Keratinocyte (primary cell): ENCODE measurements at regions not wholly inside any gene's neighbourhood (a gene's known extent, or its start where the extent isn't known, plus 50 kb on each side); places are given as distances from the start of the nearest gene placed in this dataset.

Experiments
- DNase-seq: peaks from one replicate; pipeline ENCODE4 v3.0.0-alpha.2; 2011; ENCODE audit warnings: low read depth, missing footprints, low spot score
- FAIRE-seq: peaks from 2 replicates; lab custom pipeline; 2011; peaks lifted over from hg19 to GRCh38; lab: Jason Lieb, UNC
- H2AFZ ChIP-seq: 2 replicates; pipeline ENCODE4 v1.6.0; 2012; ENCODE audit warnings: low read length, control low read depth, inconsistent platforms; ENCODE audit not compliant: control insufficient read depth
- H3K27ac ChIP-seq: 2 replicates; pipeline ENCODE4 v1.5.1; 2011; ENCODE audit warnings: low read length; ENCODE audit not compliant: control insufficient read depth, insufficient read depth
- H3K27me3 ChIP-seq: 3 replicates; pipeline ENCODE4 v1.6.0; 2011; ENCODE audit warnings: low read length; ENCODE audit not compliant: control insufficient read depth, insufficient read depth; ENCODE audit errors: extremely low read depth
- H3K36me3 ChIP-seq, 2 experiments: 2 replicates in 1 of 2; 3 replicates in 1 of 2; pipeline ENCODE4 v1.5.1; 2011; ENCODE audit warnings: low read length in 2 of 2, mild to moderate bottlenecking in 1 of 2; ENCODE audit not compliant: control insufficient read depth in 2 of 2, insufficient read depth in 2 of 2; ENCODE audit errors: extremely low read depth in 1 of 2
- H3K4me1 ChIP-seq: 3 replicates; pipeline ENCODE4 v1.5.1; 2011; ENCODE audit warnings: low read length; ENCODE audit not compliant: control insufficient read depth, insufficient read depth; ENCODE audit errors: extremely low read depth
- H3K4me2 ChIP-seq: 3 replicates; pipeline ENCODE4 v1.6.0; 2011; ENCODE audit warnings: low read depth, low read length; ENCODE audit not compliant: control insufficient read depth, insufficient read depth; ENCODE audit errors: extremely low read depth
- H3K4me3 ChIP-seq, 3 experiments: fragments of 200-600 bp in 1 of 3; sonication (generic) in 1 of 3; 2 replicates in 2 of 3; 3 replicates in 1 of 3; pipeline ENCODE4 v1.5.1; 2011 to 2016; ENCODE audit warnings: low read length in 3 of 3, mild to moderate bottlenecking in 3 of 3, control low read depth in 2 of 3, inconsistent platforms in 1 of 3, low read depth in 1 of 3, mixed read lengths in 1 of 3, mixed run types in 1 of 3, moderate library complexity in 1 of 3; ENCODE audit not compliant: control insufficient read depth in 2 of 3, insufficient read depth in 2 of 3; ENCODE audit errors: extremely low read depth in 1 of 3
- H3K79me2 ChIP-seq: 2 replicates; pipeline ENCODE4 v1.6.0; 2012; ENCODE audit warnings: low read length; ENCODE audit not compliant: control insufficient read depth, insufficient read depth
- H3K9ac ChIP-seq: 3 replicates; pipeline ENCODE4 v1.6.0; 2011; ENCODE audit warnings: low read length; ENCODE audit not compliant: control insufficient read depth, insufficient read depth; ENCODE audit errors: extremely low read depth
- H3K9me1 ChIP-seq: 3 replicates; pipeline ENCODE4 v1.6.0; 2011; ENCODE audit warnings: low read length; ENCODE audit not compliant: control insufficient read depth, insufficient read depth; ENCODE audit errors: extremely low read depth
- H3K9me3 ChIP-seq: 2 replicates; pipeline ENCODE4 v1.5.1; 2012; ENCODE audit warnings: low read depth, low read length; ENCODE audit not compliant: control insufficient read depth
- H4K20me1 ChIP-seq: 3 replicates; pipeline ENCODE4 v1.6.0; 2011; ENCODE audit warnings: low read length; ENCODE audit not compliant: control insufficient read depth, insufficient read depth; ENCODE audit errors: extremely low read depth
- CTCF ChIP-seq, 3 experiments: IDR thresholded peaks in 1 of 3; conservative IDR thresholded peaks in 1 of 3; optimal IDR thresholded peaks in 1 of 3; 2 replicates in 2 of 3; 3 replicates in 1 of 3; pipeline versions ENCODE3 to v1.5.1; 2011; ENCODE audit warnings: low read length in 3 of 3, mild to moderate bottlenecking in 3 of 3, moderate library complexity in 2 of 3, control low read depth in 1 of 3, inconsistent platforms in 1 of 3; ENCODE audit not compliant: insufficient read depth in 2 of 3; ENCODE audit errors: extremely low read depth in 1 of 3
- EZH2 ChIP-seq: IDR thresholded peaks from one replicate; pipeline ENCODE4 v1.6.1; 2012; ENCODE audit warnings: inconsistent platforms, mild to moderate bottlenecking, low read length, moderate library complexity
- dilution Hi-C: fragments of 300-500 bp; cut with MboI; formaldehyde crosslinking; loops from one replicate; pipeline ENCODE4 v1.7.0; 2020; ENCODE audit warnings: low sequenced_read_pairs; ENCODE audit not compliant: extremely low pct_ligation_motif_present

- H3K27ac ChIP-seq: peak overlapping the region; percentile 47
- peaks cover 5% of the 10 kb centered on the region for H3K9me3 ChIP-seq
- H3K36me3 ChIP-seq: no peaks in the 10 kb centered on the region
- peak overlapping the region; percentile 77 for H2AFZ ChIP-seq
- no peaks in the 10 kb centered on the region for H3K79me2 ChIP-seq
- no peaks in the 10 kb centered on the region for H4K20me1 ChIP-seq
- DNase-seq (no peak), FAIRE-seq (peak; percentile 81)
- no peaks in the 10 kb centered on the region for H3K9me1 ChIP-seq
- peak overlapping the region in 1 of 3 experiments; percentile 3 for H3K4me3 ChIP-seq
- H3K27me3 ChIP-seq: no peaks in the 10 kb centered on the region
- TF ChIP-seq EZH2: no peak
- TF ChIP-seq CTCF (optimal IDR thresholded peaks at IDR 0.05 in 1 of 3, IDR thresholded peaks at IDR 0.05 in 1 of 3, conservative IDR thresholded peaks at IDR 0.05 in 1 of 3; ENCODE audit: extremely low read depth in 1 of 3, insufficient read depth in 2 of 3, low read length in 3 of 3): peak; percentile 20 to 67 (median 67)
- H3K4me2 ChIP-seq: no peak overlapping the region
- peaks cover 3% of the 10 kb centered on the region for H3K4me1 ChIP-seq
- dilution Hi-C loops: no loop called here
- peak overlapping the region; percentile 3 for H3K9ac ChIP-seq
Observed at GRCh38 chr5:98349251-98349989, 424.0 kb upstream of the RGMB start.

GRCh38 chr5:98349990-98350365 lies 423.5 kb upstream of the RGMB start:
- Histone ChIP-seq H3K4me3 (no peak overlapping the region), H3K9me1 (no peaks in the 10 kb centered on the region), H4K20me1 (no peaks in the 10 kb centered on the region), H3K27ac (no peak overlapping the region), H3K9me3 (peaks cover 5% of the 10 kb centered on the region), H3K4me2 (no peak overlapping the region), H3K9ac (no peak overlapping the region), H2AFZ (no peak overlapping the region), H3K36me3 (no peaks in the 10 kb centered on the region), H3K27me3 (no peaks in the 10 kb centered on the region), H3K4me1 (peaks cover 3% of the 10 kb centered on the region), H3K79me2 (no peaks in the 10 kb centered on the region)
- FAIRE-seq: no peak
- dilution Hi-C loops: no loop called here
- DNase-seq: no peak
- TF ChIP-seq CTCF (optimal IDR thresholded peaks at IDR 0.05 in 1 of 3, IDR thresholded peaks at IDR 0.05 in 1 of 3, conservative IDR thresholded peaks at IDR 0.05 in 1 of 3; ENCODE audit: extremely low read depth in 1 of 3, insufficient read depth in 2 of 3, low read length in 3 of 3) (no peak), EZH2 (no peak)
